UCSD-AML1 (cell line): ENCODE measurements at regions not wholly inside any gene's neighbourhood (a gene's known extent, or its start where the extent isn't known, plus 50 kb on each side); places are given as distances from the start of the nearest gene placed in this dataset.

Source experiments
- DNase-seq: peaks from one replicate; lab custom pipeline; 2025; ENCODE audit not compliant: unreplicated experiment; lab: John Stamatoyannopoulos, UW

DNA sequence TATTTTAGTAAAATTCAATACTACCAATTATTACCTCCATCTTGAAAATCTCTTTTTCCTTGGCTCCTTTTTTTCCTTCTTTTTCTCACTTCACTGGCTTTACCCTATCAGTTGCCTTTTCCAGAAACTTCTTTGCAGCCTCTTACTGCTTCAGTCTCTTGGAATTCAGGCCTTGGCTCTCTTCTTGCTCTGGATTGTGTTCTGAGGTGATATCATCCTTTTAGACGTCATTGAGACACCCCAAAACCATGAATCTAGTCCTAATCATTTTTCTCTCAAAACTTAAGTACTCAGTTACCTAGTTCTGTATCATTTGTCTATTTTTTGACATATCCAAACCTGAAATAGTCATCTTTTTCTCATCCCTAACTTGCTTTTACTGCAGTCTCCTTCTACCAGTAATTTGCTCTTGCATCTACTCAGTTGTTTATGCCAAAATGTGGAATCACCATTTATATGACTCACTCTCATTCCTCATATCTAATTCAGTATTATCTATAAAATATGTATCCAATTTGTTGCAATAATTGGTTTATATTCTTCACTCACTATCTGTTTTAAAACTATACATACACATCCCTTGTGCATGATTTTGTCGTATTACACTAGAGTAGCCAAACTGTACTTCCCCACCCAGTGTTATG is 703.2 kb upstream of the CCDC54 start:
- no peak for DNase-seq

DNA sequence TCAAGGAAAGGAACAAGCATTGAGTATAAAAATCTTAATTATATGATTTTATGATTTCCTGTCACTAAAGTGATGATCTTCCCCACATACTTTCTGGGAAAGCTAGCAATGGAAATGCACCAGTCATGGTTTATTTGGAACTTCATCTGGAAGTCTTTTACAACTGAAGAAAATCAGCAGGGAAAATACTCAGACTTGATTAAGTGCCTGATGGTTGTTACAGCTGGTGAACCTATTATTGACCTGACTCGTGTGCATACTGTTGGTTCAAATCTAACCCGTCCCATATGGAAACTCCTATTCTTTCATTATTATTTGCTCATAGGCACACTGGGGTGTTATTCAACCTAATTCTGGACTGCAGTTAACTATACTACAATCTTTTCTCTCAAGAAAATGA is 701.8 kb upstream of the CCDC54 start:
- no peak for DNase-seq

DNA sequence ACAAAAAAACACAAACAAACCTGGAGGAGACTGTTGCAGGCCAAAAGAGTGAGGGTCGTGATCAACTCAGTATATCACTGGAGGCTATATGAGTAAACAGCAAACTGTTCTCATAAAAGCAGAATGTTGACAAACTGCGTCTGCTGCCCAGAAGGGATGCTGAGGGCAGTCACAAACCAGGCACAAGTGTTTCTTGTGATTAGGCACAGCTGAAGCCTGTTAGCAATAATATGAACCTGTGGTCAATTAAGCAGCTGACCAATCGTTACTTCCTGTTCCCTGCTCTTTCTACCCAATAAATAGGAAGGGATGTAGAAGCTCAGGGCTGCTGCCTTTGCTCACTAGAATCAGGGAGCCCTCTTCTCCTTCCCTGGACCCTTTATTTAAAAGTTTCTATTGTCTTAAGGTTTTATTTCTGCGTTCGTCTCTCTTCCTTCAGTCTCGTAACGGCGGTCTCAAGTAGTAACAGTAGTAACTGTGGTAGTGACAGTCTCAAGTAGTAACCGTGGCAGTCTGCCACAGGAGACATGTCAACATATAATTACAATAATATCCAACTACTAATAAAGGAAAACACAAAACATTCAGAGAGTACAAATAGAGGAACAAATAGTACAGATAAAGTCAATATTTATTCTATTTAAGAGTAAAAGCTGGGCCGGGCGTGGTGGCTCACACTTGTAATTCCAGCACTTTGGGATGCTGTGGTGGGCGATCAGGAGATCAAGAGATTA is 698.4 kb upstream of the CCDC54 start:
- no peak for DNase-seq

DNA sequence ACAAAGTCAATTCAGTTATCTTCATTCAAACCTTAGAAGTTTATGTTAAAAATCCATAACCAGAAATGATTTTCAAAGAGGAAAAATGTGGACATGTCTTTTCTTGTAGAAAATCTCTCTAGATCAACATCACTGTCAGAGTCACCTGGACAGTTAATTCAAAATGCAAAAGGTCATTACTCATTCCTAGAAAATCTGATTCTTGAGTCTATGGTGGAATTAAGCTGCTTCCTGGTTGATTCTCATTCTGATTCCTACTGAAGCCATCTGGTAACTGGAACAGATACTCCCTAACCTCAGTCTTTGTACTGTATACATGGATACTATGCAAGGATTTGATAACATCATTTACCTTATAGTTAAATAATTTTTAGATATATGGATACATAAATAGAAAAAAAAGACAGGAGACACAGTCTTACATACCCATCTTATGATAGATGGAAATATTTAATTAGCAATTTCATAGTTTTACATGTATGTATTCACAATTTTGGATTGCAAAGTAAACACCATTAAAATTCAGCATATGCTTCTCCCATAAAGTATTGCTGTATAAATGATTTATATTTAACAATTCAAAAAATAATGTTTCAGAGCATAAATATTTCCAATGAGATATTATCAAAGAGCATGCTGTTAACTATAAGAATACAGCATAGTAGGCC is 693.2 kb upstream of the CCDC54 start:
- no peak for DNase-seq

DNA sequence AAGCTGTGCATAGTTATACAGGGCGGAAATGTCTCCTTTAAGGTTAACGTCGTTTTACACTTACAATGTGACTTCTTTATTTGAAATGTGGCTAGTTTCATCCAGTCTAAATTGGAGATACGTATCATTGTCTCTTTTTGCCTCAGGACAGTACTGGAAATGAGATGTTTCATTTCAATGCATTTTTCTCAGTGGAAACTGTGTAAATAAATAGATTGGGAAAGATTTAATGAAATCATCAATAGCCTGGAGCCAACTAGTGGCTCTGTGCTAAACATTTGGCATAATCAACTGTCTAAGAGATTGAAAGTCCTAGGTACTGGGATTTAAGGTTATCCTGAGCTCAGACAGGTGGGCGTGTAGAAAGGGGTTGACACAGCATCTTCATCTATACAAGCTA is 691.5 kb upstream of the CCDC54 start:
- DNase-seq, result no peak

DNA sequence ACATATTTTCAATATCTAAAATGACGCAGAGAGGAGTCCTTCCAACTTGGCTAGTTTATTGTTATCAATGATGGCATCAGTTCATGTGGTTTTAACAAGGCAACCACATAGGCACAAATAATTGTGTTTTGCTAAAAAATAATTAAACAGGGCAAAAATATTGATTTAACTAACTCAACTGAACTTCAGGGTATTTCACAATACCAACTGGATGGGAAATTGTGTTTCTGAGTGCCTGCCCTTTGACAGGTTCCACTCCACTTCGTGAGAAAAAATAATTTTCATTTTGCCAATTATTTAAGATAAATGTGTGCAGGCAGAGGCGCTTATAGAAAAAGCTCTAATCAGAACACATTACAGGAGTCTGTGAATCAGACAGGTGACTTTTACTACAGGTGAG is 689.3 kb upstream of the CCDC54 start:
- no peak for DNase-seq

DNA sequence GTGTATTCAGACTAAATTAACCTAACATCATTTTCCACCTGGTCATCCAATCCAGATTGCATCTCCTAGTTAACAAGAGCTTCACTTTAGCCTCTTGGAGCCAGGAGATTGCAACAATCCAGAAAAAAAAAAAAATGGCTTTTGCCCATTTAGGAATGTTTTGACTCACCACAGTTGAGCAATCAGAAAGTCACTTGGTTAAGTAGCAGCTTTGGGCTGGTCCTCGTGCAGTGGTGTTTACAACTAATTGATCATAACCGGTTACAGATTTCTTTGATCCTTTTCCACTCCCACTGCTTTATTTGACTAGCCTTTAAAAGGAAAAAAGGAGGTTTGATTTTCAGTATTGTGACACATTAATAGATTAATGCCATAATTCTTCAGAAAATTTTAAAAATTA is 688.8 kb upstream of the CCDC54 start:
- DNase-seq, result no peak

DNA sequence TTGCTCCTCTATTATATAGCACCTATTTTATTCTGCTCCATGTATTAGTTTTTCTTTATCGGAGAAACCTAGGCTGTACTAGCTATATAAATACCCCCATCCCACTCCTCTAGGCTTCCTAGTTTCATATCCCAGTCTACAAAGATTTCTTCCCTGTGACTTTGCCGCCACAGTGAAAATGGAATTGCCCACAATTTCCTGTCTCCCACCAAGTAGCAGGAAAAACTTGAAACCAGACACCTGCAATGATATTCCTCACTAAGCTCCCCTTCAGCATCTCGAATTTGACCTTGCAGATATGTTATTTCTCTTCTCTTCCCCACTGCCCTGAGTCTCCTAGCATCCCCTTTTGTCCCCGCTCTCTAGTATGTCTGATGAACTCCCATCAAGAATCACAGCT is 685.8 kb upstream of the CCDC54 start:
- no peak for DNase-seq

DNA sequence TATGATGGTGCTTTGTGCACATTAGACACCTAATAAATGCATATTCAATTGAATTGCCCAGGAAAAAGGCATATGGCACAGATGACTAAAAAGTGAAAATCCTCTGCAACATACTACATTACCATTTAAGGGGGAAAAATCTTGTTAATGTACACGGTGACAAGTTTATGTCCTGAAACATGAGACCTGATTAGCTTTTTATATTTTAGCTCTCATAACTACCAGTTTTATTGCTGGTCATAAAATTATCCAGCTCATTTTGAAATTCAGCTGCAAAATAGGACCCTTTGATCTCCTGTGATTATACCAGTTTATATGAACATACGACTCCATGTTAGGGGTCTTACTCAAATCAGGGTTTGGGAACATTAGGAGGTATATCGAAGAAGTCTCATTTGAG is 684.6 kb upstream of the CCDC54 start:
- DNase-seq, result no peak

DNA sequence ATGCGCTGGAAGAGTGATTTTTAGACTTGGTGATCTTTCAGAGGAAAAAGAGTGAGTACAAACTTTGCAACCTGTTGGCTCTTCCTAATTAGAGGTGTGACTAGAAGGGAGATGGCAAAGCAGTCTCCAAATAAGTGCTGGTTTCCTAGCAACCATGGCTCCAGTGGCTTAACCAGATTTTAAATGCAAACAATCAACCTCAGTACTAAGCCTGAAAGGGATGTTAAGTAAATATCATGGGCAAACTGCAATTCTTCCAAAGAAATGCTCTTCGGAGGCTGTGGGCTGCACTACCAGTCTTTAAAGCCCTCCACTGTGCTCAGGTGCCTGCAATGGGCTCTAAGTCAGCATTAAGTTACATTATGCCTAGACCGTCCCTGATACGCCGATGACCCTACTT is 678.1 kb upstream of the CCDC54 start:
- DNase-seq, result no peak

DNA sequence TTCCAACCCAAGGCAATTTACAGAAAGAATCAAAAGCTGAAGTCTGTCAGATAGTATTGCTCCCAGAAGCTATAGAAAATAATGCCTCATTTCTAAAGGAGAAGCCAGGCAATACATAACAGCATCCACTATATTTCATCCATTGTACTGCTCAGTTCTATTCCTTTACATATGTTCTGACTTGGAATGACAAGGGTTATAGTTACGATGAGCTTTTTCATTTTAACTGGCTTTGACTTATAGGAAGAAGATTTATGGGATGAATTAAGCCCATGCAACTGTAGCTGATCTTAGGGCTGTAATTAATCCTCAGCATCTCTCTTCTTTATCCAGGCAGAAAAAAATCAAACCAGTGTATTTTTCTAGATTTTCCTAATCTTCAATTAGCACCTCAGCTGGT is 676.3 kb upstream of the CCDC54 start:
- no peak for DNase-seq

DNA sequence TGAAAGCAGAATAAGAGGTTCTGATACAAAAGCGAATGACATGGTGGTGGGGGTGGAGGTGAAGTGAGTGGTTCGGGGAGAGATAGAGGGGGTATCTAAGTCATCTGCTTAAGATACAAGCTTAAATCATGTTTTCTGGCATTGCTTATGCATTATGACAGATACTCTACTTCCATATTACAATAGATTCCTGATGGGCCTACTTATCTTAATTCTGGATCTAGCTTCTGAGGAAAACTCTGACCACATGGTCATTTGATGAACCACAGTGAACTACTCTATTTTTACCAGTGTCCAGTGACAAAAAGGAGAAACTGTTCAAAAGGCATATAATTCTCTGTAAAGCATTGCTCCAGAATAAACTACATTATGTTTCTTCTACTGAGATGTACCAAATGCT is 673.7 kb upstream of the CCDC54 start:
- no peak for DNase-seq

DNA sequence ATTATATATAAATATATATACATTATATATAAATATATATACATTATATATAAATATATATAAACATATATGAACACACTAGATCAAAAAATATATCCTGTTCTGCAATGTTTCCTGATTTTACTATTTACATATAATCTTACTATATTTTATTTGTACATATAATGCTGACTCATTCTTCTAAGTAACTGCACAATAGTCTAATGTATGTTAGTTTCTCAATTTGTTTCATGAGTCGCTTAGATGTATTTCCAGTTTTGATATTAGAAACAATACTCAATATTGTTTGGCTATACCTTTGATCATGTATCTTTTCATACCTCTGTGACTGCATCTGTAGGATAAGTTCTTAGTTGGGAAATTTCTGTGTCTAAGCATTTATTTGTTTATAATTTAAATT is 669.9 kb upstream of the CCDC54 start:
- DNase-seq, result no peak

DNA sequence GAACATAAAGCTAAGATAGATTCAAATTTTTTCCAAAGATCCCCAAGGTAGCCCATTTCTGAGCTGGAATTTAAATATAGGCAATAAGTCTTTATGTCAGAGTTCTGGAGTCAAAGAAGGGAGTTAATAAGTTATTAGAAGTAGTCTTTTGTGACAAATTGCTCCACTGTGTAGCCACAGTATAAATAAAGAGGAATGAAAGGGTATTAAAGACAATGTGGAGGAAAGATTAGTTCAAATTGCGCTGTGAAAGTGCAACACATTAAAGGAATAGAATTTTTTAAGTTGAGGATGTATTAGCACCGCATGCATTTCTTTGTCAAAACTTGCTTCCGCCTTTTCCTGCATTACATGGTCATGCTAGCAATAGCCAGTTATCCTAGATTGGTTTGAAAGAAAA is 666.6 kb upstream of the CCDC54 start:
- DNase-seq, result no peak

DNA sequence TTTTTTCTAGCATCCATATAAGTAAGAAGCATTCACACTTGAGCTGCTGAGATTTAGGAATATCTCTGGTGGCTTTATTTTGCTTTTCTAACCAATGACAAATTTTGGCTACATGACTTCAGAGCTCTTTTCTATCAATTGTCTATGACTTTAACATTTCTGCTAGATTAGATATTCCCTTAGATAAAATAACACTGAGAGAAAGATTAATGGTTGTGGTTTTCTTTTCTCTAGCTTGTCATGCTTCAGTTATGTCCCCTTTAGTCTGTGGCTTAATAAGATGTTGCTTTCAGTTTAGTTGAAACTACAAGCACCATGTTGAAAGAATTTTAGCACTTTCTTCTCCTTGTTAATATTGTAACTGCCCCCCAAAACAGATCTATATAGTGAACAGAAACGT is 665.6 kb upstream of the CCDC54 start:
- no peak for DNase-seq

DNA sequence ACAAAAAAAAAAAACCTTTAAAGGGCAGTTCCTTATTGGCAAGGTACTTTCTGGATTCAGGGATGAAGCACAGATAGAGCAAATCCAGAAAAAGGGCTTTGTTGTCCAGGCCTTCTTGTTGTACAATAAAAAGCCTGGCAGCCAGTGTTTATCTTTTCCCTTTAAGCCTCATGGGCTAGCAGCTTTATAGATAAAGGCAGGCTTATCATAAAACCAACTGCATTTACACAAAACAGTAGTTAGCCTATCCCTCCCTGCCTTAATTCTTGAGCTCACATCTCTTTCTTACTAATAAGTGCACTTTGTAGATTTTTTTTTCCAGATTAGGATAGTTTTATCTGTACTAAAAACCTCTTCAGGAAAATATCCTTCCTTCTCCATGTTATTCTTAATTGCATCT is 662.8 kb upstream of the CCDC54 start:
- no peak for DNase-seq

DNA sequence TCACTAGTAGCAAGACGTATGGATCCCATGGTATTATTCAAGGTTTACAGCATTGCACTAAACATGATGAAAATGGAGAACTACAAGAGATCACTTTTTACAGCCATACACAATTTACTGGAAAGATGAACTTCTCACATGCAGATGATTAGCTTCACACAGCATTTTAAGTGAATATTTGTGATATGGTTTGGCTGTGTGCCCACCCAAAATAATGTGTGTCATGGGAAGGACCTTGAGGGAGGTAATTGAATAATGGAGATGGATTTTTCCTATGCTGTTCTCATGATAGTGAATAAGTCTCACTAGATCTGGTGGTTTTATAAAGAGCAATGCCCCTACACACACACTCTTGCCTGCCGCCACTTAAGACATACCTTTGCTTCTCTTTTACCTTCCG is 662.0 kb upstream of the CCDC54 start:
- DNase-seq, result no peak

DNA sequence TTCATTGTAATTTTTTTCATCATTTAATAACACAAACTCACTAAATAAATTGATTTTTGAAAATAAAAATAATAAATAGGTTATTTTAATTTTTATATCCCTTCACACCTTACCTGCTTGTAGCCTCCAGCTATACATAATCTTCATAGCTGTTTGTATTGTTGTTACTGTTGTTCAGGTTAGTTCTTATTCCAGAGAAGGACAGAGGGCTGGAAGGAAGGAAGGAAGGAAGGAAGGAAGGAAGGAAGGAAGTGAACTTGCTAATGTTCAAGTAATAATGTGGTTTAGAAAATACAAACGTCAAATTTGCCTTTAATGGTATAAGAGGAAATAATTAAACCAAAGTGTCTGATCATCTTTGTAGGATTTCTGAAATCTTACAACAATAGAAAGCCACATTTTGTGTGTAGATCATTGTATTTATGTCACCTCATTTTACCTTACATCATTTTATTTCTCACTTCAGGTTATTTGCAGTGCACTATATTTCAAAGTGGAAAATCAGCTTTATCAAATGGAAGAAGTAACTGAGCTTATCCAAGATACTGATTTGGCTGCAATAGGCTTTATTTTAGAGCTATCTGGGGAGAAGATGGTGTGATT is 660.0 kb upstream of the CCDC54 start:
- no peak for DNase-seq

DNA sequence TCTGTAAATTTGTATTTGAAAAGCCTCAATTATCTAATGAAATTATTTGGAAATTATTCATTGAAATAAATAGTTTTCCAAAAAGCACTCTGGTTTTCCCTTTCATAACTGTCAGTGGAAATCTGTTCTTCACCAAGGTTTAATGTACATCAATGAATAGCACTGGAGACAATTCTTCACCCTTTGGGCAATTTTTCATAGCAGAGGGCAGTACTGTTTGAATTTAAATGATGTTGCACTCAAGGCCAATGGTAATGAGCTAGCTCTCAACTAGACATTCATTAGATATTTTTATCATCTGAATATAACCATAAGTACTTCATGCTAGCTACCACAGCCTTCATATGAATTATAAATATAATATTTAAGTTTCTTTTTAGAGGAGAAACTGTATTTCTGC is 658.2 kb upstream of the CCDC54 start:
- DNase-seq, result no peak

DNA sequence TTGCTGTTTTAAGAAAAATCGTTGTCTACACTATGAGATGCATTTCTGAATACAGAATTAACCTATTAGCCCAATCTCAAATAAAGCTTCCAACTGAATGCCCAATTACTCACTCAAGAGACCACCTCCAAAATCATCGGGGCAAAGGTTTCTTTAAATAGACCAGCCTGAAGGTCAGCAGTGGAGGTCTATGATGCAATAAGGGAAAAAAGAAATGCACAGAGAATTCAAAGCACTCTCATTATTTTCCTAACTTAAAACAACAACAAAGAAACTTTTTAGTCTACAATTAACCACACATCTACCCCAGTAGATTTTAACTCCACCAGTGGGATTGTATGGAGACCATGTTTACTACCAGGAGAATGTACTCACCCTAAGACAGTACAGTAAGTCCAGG is 657.7 kb upstream of the CCDC54 start:
- DNase-seq, result no peak

DNA sequence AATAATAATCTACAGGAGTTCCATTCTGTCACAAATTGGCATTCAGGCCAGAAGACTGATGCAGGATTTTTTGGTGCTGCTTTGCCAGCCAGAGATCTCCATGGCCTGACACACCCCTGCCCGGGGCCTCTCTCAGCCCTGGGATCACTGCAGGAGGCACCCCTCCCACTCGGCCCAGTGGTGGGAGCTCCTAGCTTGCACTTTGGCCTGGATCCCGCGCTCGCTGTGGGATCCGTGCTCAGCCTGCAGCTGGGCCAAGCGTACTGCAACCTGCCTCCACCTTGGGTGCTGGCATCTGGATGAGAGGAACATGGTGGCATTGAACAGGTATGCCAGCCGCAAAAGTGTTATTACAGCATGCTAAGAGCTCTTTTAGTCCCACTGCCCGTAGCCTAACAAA is 656.7 kb upstream of the CCDC54 start:
- DNase-seq, result no peak

DNA sequence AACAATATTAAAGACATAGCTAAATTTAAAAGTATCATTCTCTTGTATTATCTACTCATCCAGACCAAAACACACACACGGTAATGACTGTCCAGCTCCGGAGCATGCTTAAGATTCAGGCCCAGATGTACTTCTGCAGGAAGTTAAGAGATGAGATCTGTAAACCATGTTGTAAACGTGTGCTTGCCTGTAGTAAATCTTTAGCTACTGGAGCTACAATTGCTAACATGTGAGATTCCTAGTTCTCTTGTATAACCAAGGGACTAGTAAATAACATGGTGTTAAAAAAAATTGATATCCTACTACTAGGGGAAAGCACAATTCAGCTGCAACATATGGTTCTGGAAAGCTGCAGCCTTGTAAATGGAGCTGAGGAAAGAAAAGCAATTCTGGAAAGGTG is 651.7 kb upstream of the CCDC54 start:
- DNase-seq, result no peak
